ENCODE measurements at regions not wholly inside any gene's neighbourhood (a gene's known extent, or its start where the extent isn't known, plus 50 kb on each side); places are given as distances from the start of the nearest gene placed in this dataset.

DNA sequence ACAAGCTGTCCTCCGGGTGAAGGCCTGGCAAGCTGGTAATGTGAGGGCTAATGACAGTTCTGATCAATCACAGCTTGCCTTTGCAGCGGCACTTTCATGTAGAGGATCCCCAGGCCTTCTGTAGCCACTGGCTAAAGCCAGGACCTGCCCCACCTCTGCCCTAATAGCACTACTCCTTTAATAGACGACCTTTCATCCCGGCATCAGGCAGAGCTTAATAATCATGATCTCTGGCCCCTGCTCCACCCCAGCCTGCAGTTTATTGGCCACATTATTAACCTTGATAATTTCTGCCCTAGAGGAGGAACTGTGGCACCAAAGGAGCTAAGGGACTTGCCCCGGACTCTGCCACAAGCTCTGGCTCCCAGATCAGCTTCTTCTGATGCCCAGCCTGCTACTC is 142.3 kb upstream of the TBX3 start (continued):
- TF ChIP-seq GTF2F1 (IDR thresholded peaks at IDR 0.05; ENCODE audit: borderline replicate concordance, low read depth, low read length) (no peak), EGR1 (IDR thresholded peaks at IDR 0.05; ENCODE audit: borderline replicate concordance, low read depth, low read length) (no peak), KDM1A (IDR thresholded peaks at IDR 0.05; ENCODE audit: borderline replicate concordance, low read length) (no peak), NANOG (IDR thresholded peaks at IDR 0.05; ENCODE audit: insufficient read depth, low read depth, low read length, poor library complexity, severe bottlenecking) (no peak), CREB1 (IDR thresholded peaks at IDR 0.05) (no peak), CBX5 (IDR thresholded peaks at IDR 0.05; ENCODE audit: low read depth, low read length) (no peak), MAFK (IDR thresholded peaks at IDR 0.05; ENCODE audit: low read depth, low read length) (no peak)

Data from H1 (cell line).